Stomach (tissue), 4 donors: ENCODE measurements at regions not wholly inside any gene's neighbourhood (a gene's known extent, or its start where the extent isn't known, plus 50 kb on each side); places are given as distances from the start of the nearest gene placed in this dataset.

Experiments used
- CTCF ChIP-seq, 7 experiments: fragments of 450-650 bp in 4 of 7; fragments of 200-600 bp in 3 of 7; sonication (generic) in 3 of 7; IDR thresholded peaks; one replicate each; pipeline ENCODE4 v1.5.1; 2016 to 2019; ENCODE audit warnings: antibody characterized with exemption in 7 of 7, control low read depth in 2 of 7, mild to moderate bottlenecking in 1 of 7
- EP300 ChIP-seq: sonication (generic); formaldehyde crosslinking; IDR thresholded peaks from one replicate; pipeline ENCODE4 v1.6.1; 2017; ENCODE audit warnings: antibody characterized with exemption
- POLR2A ChIP-seq, 4 donors: fragments of 450-650 bp; IDR thresholded peaks; one replicate each; pipeline ENCODE4 v1.6.1; 2016; ENCODE audit warnings: antibody characterized with exemption in 4 of 4, control low read depth in 2 of 4, mild to moderate bottlenecking in 1 of 4, moderate library complexity in 1 of 4
- POLR2AphosphoS5 ChIP-seq, 3 donors: sonication (generic); formaldehyde crosslinking; IDR thresholded peaks; one replicate each; pipeline ENCODE4 v1.6.1; 2016; ENCODE audit warnings: antibody characterized with exemption in 3 of 3

- TF ChIP-seq POLR2AphosphoS5 (IDR thresholded peaks at IDR 0.05): no peak
- no peak for TF ChIP-seq EP300
- no peak for TF ChIP-seq CTCF (IDR thresholded peaks at IDR 0.05)
- no peak for TF ChIP-seq POLR2A (IDR thresholded peaks at IDR 0.05)
These were observed 175.4 kb downstream of the GNAI1 start for GRCh38 chr7:80309971-80310549.
